K562 (cell line): ENCODE measurements at regions not wholly inside any gene's neighbourhood (a gene's known extent, or its start where the extent isn't known, plus 50 kb on each side); places are given as distances from the start of the nearest gene placed in this dataset.

Source experiments
- CBFB ChIP-seq: sonication (generic); formaldehyde crosslinking; IDR thresholded peaks from 2 replicates; pipeline ENCODE4 v1.4.0; 2020; ENCODE audit warnings: mild to moderate bottlenecking, missing genetic modification reagents
- ETV5 ChIP-seq: sonication (generic); formaldehyde crosslinking; IDR thresholded peaks from 2 replicates; pipeline ENCODE4 v1.4.0; 2020; ENCODE audit warnings: low read depth, mild to moderate bottlenecking, missing genetic modification reagents
- GTF3C2 ChIP-seq: IDR thresholded peaks from 3 replicates; pipeline ENCODE4 v1.6.1; 2011; ENCODE audit warnings: borderline replicate concordance, mild to moderate bottlenecking, moderate library complexity; ENCODE audit not compliant: insufficient read length; ENCODE audit errors: extremely low read depth
- MTF1 ChIP-seq: fragments of 250-450 bp; sonication (Bioruptor Pico); IDR thresholded peaks from 2 replicates; pipeline ENCODE4 v1.9.0; 2021; ENCODE audit warnings: moderate library complexity, mild to moderate bottlenecking, inconsistent platforms, borderline replicate concordance
- NR2C2 ChIP-seq, 2 experiments: fragments of 200-800 bp in 1 of 2; sonication (Bioruptor generic) in 1 of 2; sonication (generic) in 1 of 2; formaldehyde crosslinking in 1 of 2; IDR thresholded peaks; 2 replicates each; pipeline versions ENCODE4 v1.6.1 to v1.8.0; 2016 to 2022; ENCODE audit warnings: mild to moderate bottlenecking in 1 of 2, missing compliant biosample characterization in 1 of 2, missing genetic modification characterization in 1 of 2, missing genetic modification reagents in 1 of 2
- POLR2A ChIP-seq: fragments of 450-650 bp; conservative IDR thresholded peaks from 2 replicates; pipeline ENCODE4 v1.6.1; 2016
- RBM17 ChIP-seq: fragments of 200-400 bp; formaldehyde crosslinking; IDR thresholded peaks from 2 replicates; pipeline ENCODE4 v1.6.1; 2017; ENCODE audit warnings: low read depth, mild to moderate bottlenecking, low read length, borderline replicate concordance
- ZBTB5 ChIP-seq: fragments of 450-650 bp; IDR thresholded peaks from 2 replicates; pipeline ENCODE4 v1.6.1; 2017; ENCODE audit warnings: antibody characterized with exemption
- ZNF586 ChIP-seq: fragments of 450-650 bp; formaldehyde crosslinking; conservative IDR thresholded peaks from 2 replicates; pipeline ENCODE4 v1.4.0; 2020; ENCODE audit warnings: mild to moderate bottlenecking, moderate library complexity

GRCh38 chr10:107583974-107584373 lies 419.5 kb upstream of the SORCS1 start (continued):
- TF ChIP-seq ZNF586 (CRISPR knock-in tag) (no peak), ETV5 (CRISPR knock-in tag) (no peak), ZBTB5 (no peak), MTF1 (CRISPR knock-in tag) (no peak), GTF3C2 (no peak), NR2C2 (CRISPR knock-in tag; IDR thresholded peaks at IDR 0.05) (no peak), NR2C2 (tag; IDR thresholded peaks at IDR 0.05) (no peak), CBFB (CRISPR knock-in tag) (no peak), RBM17 (no peak), POLR2A (no peak)
- TF ChIP-seq, all 486 proteins: peak for 0
